ENCODE measurements at regions not wholly inside any gene's neighbourhood (a gene's known extent, or its start where the extent isn't known, plus 50 kb on each side); places are given as distances from the start of the nearest gene placed in this dataset.

- no peaks in the 10 kb centered on the region for H3K9me3 ChIP-seq (ENCODE audit: low read depth, low read length)
- H4K20me1 ChIP-seq (ENCODE audit: insufficient read depth, low read length): no peaks in the 10 kb centered on the region
Measured at GRCh38 chr6:48315051-48315719, 204.2 kb upstream of the PTCHD4 start.

GRCh38 chr6:48311301-48311700 is 200.3 kb upstream of the PTCHD4 start:
- Histone ChIP-seq H2AFZ (ENCODE audit: low read length) (no peak overlapping the region), H3K27me3 (ENCODE audit: insufficient read depth, low read length) (no peaks in the 10 kb centered on the region)
- DNase-seq (ENCODE audit: insufficient read length, low spot score, missing footprints): no peak

More at GRCh38 chr6:48315051-48315719, 204.2 kb upstream of the PTCHD4 start:
- Histone ChIP-seq H2AFZ (ENCODE audit: low read length) (no peak overlapping the region), H3K4me3 (ENCODE audit: insufficient read depth, low read length) (no peak overlapping the region), H3K4me1 (ENCODE audit: insufficient read depth, low read length) (no peaks in the 10 kb centered on the region), H3K4me2 (ENCODE audit: insufficient read depth, low read length) (no peak overlapping the region), H3K36me3 (ENCODE audit: insufficient read depth, low read length) (no peaks in the 10 kb centered on the region), H3K27me3 (ENCODE audit: insufficient read depth, low read length) (no peaks in the 10 kb centered on the region), H3K79me2 (ENCODE audit: insufficient read depth, low read length) (no peaks in the 10 kb centered on the region), H3K27ac (ENCODE audit: low read depth, low read length) (no peak overlapping the region)
- TF ChIP-seq CTCF (IDR thresholded peaks at IDR 0.05; ENCODE audit: extremely low read depth, low read depth, low read length): no peak
- DNase-seq (ENCODE audit: insufficient read length, low spot score, missing footprints): no peak

GRCh38 chr6:48307573-48307972 is 196.6 kb upstream of the PTCHD4 start:
- no peak for TF ChIP-seq CTCF (IDR thresholded peaks at IDR 0.05; ENCODE audit: extremely low read depth, low read depth, low read length)
- no peaks in the 10 kb centered on the region for H3K9me3 ChIP-seq (ENCODE audit: low read depth, low read length)

More at GRCh38 chr6:48311301-48311700, 200.3 kb upstream of the PTCHD4 start:
- Histone ChIP-seq H3K36me3 (ENCODE audit: insufficient read depth, low read length) (no peaks in the 10 kb centered on the region), H3K79me2 (ENCODE audit: insufficient read depth, low read length) (no peaks in the 10 kb centered on the region), H3K27ac (ENCODE audit: low read depth, low read length) (no peak overlapping the region), H4K20me1 (ENCODE audit: insufficient read depth, low read length) (no peaks in the 10 kb centered on the region), H3K9me3 (ENCODE audit: low read depth, low read length) (no peaks in the 10 kb centered on the region), H3K4me1 (ENCODE audit: insufficient read depth, low read length) (no peaks in the 10 kb centered on the region), H3K4me3 (ENCODE audit: insufficient read depth, low read length) (no peak overlapping the region), H3K4me2 (ENCODE audit: insufficient read depth, low read length) (no peak overlapping the region)
- TF ChIP-seq CTCF (IDR thresholded peaks at IDR 0.05; ENCODE audit: extremely low read depth, low read depth, low read length): no peak

GRCh38 chr6:48290595-48290994 is 179.6 kb upstream of the PTCHD4 start:
- Histone ChIP-seq H3K4me1 (ENCODE audit: insufficient read depth, low read length) (no peaks in the 10 kb centered on the region), H3K79me2 (ENCODE audit: insufficient read depth, low read length) (no peaks in the 10 kb centered on the region), H4K20me1 (ENCODE audit: insufficient read depth, low read length) (no peaks in the 10 kb centered on the region), H3K27me3 (ENCODE audit: insufficient read depth, low read length) (no peaks in the 10 kb centered on the region), H3K4me2 (ENCODE audit: insufficient read depth, low read length) (no peak overlapping the region), H3K27ac (ENCODE audit: low read depth, low read length) (no peak overlapping the region), H3K4me3 (ENCODE audit: insufficient read depth, low read length) (no peak overlapping the region), H3K9me3 (ENCODE audit: low read depth, low read length) (no peaks in the 10 kb centered on the region), H3K36me3 (ENCODE audit: insufficient read depth, low read length) (no peaks in the 10 kb centered on the region), H2AFZ (ENCODE audit: low read length) (no peak overlapping the region)
- no peak for TF ChIP-seq CTCF (IDR thresholded peaks at IDR 0.05; ENCODE audit: extremely low read depth, low read depth, low read length)
- DNase-seq (ENCODE audit: insufficient read length, low spot score, missing footprints): no peak

More at GRCh38 chr6:48307573-48307972, 196.6 kb upstream of the PTCHD4 start:
- Histone ChIP-seq H3K4me3 (ENCODE audit: insufficient read depth, low read length) (no peak overlapping the region), H4K20me1 (ENCODE audit: insufficient read depth, low read length) (no peaks in the 10 kb centered on the region), H3K36me3 (ENCODE audit: insufficient read depth, low read length) (no peaks in the 10 kb centered on the region), H3K4me2 (ENCODE audit: insufficient read depth, low read length) (no peak overlapping the region), H2AFZ (ENCODE audit: low read length) (no peak overlapping the region), H3K79me2 (ENCODE audit: insufficient read depth, low read length) (no peaks in the 10 kb centered on the region), H3K27ac (ENCODE audit: low read depth, low read length) (no peak overlapping the region), H3K27me3 (ENCODE audit: insufficient read depth, low read length) (no peaks in the 10 kb centered on the region), H3K4me1 (ENCODE audit: insufficient read depth, low read length) (no peaks in the 10 kb centered on the region)
- no peak for DNase-seq (ENCODE audit: insufficient read length, low spot score, missing footprints)

All from osteoblast (primary cell).